HG02642 (cell line): ENCODE measurements at regions not wholly inside any gene's neighbourhood (a gene's known extent, or its start where the extent isn't known, plus 50 kb on each side); places are given as distances from the start of the nearest gene placed in this dataset.

Experiments
- ATAC-seq: cut with Tn5 transposase; IDR thresholded peaks from one replicate; pipeline ENCODE4 v1.9.1; 2021; ENCODE audit warnings: mild to moderate bottlenecking; ENCODE audit not compliant: unreplicated experiment, poor library complexity

DNA sequence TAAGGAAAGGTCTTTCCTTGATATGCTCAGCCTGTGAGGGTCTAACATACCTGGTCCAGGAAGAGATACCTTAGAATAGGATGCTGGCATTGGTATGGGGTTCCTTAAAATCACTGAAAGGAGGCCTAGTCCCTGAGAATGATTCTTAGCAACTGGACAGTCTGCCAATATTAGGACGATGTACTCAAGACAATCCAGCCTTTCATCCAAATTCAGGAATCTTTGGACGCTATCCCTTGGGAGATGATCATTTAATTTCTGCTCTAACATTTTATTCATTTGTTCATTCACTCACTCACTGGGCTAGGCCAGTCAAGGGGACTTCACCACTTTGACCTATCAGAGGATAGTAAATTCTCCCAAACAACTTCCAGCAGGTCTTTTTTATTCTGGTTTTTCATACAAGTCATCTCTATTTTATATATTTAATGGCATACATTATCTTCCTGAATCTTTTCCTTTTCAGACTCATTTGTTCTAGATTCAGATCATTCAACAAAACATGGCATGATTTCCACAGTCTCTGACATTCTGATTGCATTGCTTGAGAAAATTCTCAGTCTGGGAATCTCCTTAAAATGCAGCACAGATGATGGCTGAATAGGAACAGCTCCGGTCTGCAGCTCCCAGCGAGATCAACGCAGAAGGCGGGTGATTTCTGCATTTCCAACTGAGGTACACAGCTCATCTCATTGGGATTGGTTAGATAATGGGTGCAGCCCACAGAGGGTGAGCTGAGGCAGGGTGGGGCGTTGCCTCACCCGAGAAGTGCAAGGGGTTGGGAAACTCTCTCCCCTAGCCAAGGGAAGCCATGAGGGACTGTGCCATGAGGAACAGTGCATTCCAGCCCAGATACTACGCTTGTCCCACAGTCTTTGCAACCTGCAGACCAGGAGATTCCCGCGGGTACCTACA, 118.0 kb upstream of the PRICKLE1 start:
- no peak for ATAC-seq

DNA sequence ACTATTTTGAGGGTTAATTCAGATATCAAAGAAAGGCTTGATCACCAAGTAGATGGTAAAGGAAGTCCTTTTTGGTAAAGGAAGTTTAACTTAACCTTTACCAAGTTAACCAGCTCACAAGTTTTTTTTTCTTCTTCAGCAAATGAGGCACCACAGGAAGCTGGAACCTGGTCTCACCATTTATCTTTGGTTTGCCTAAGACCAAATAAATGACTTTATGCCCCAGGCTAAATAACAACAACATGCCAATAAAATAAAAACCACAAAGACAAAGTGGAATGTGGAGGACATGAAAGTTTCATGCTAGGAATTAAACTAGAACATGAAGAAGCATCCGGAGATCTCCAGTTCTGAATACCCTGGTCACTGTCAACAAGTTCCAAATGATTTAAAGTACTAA, 116.8 kb upstream of the PRICKLE1 start:
- no peak for ATAC-seq

DNA sequence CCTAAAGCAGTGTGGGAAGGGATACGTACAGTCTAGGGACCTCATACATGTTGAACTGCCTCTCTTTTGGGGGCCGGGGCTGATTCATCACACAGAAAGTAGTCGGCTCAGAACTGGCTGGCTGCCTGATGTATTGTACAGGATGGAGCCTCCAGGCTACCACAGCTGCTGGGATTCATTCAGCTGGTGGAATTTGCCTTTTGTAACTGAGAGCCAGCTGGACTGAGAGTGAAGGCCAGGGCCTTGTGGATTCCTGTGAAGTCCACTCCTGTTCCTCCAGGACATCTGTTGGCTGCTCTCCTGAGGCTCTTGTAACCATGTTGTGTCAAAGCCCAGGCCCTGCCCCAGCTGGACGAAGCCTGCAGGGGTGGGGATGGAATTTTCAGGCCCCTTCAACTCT, 116.3 kb upstream of the PRICKLE1 start:
- no peak for ATAC-seq

DNA sequence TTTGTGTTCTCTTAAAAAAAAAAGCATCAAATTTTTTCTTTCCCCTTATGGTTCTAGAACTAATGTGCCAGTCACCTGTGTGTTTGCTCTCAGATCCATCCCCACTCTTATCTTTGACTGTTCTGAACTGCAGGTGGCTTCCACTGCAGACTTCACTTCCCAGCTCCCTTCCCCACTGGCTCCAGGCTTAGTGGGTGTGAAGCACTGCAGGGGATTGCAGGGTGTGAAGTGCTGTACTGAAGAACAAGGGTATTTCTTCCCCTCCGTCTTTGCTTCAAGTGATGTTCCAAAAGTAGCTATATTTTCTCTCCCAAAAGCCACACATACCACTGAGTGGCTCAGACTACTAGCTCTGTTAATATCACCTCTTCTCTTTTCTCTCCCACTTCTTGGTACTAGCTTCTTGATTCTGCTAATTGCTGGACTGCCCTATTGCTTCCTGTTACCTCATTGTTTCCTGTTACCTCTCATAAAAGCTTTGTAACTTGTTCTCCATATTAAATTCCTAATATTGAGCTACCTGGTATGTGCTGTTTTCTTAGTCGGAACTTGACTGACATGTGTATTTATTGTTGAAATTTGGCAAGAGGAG, 115.4 kb upstream of the PRICKLE1 start:
- no peak for ATAC-seq

DNA sequence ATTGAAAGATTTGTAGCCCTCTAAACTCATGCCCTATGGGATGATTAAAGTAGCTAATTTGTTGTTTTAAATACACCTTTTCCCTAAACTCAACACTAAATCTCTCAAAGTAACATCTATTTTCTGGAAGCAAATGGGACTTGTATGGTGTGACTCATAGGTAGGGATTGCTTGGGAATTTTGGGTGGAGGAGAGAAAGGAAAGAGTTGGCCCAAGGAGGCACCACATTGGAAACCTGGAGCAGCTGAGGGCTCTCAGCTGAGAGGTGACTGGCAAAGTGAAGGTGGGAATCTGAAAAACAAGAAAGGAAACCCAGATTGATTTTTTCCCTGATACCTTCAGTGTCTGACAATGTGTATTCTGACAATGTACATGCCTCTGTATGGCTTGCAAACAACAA, 114.8 kb upstream of the PRICKLE1 start:
- no peak for ATAC-seq

DNA sequence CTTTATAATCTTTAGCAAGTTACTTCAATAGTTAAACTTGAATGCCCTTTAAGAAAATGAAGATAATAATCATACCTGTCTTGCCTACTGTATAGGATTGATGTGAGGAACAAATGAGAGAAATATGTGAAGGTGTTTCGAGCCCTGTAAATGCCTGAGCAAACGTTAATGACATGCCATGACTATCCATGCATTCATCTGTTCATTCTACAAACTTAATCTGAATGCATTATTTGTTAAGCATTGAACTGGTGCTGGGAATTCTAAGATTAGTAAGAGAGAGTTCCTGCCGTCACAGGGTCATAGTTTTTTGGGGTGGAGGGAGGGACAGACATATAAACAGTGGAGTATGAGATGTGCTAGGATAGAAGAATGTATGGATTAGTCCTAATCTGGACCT, 111.5 kb upstream of the PRICKLE1 start:
- ATAC-seq, result no peak

DNA sequence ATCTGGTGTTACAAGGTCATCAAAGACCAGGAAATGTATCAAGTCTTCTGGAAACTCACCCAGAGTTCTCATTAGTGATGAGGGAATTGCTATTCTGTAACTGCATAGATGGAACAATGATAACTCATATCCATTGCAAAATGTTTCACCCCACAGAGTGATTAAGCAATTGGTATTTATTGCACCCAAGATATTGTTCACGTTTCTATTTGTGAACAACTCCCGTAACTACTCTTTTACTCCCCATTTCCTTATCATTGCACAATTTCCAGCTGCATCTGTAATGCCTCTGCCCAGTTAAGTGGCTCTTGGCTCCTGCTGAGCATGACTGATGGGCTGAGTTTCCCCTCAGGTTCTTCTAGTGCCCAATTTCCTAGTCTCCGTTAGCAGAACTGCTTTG, 108.7 kb upstream of the PRICKLE1 start:
- ATAC-seq, result no peak

DNA sequence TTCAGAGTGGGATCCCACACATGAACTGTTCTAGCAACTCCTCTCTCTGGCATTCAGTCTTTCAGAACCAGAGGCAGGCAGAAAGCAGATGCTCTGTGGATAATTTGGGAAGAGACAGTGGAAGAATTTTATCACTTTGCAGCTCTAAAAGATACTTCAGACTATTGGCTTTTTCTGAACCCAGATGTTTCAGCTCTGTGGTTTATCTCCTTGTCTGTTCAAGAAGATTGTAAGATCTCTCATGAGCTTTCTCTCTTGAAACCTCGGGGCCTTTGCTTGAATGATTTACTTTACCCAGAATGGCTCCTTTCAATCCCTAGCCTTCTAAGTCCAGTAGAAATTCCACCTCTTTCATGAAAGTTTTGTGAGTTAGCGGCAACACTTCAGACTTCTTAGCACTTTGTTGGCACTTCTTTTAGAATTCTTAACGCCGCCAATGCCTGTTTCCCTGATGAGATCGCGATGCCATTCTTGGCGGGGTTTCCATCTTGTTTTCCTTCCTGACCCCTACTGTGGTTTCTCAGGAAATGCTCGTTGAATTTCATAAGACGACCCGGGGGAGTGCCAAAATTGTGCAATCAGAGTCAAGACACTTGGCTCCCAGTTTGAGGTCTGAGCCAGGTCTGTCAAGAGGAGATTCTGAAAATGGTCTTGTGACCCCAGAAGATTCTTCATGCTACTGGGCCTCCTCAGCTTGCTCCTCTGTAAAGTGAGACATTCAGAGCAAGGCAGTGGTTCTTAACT, 107.0 kb upstream of the PRICKLE1 start:
- ATAC-seq, result no peak

DNA sequence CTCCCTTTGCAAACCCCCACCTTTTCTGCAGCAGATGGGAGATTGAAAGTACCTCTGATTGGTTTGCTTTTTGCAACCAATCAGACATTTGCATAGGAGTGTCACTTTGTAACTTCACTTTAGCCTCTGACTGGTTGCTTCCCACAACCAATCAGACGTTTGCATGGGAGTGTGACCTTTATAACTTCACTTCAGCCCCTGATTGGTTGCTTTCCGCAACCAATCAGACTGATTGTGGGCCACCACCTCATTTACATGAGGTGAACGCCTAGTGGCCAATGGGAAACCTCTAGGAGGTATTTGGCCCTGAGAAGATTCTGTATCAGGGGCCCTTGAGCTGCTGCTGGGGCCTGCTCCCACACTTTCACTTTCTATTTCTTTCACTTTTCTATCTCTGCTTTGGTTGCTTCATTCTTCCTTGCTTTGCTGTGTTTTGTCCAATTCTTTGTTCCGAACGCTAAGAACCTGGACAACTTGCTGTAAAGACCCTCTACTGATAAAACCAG, 106.0 kb upstream of the PRICKLE1 start:
- no peak for ATAC-seq

DNA sequence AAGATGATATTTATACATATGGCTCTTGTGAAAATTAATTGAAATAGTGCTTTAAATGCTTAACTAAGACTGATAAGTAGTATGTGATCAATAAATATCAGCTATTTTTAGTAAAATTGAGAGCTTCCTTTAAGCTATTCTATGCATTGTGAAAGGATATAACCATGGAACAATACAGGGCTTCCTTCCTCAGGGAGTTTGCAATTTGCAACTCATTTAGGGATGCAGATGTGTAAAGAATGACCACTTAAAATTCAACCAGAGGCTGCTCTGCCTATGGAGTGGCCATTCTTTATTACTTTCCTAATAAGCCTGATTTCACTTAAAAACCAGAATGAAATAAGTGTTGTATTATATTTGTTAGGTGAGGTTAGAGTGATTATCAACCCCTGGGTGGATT, 103.2 kb upstream of the PRICKLE1 start:
- no peak for ATAC-seq

DNA sequence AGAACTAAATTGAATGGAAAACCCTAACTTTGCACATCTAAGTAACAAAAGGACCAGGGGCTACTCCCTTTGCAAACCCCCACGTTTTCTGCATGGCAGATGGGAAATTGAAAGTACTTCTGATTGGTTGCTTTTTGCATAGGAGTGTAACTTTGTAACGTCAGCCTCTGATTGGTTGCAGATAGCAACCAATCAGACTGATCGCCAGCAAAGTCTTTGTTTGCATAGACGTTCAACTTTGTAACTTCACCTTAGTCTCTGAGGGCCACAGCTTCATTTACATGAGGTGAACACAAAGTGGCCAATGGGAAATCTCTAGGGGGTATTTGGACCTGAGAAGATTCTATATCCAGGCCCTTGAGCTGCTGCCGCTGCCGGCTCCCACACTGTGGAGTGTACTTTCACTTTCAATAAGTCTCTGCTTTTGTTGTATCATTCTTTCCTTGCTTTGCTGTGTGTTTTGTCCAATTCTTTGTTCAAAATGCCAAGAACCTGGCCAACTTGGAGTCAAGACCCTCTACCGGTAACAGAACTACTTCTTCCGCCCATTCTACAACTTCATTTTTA, 102.5 kb upstream of the PRICKLE1 start:
- ATAC-seq, result no peak

DNA sequence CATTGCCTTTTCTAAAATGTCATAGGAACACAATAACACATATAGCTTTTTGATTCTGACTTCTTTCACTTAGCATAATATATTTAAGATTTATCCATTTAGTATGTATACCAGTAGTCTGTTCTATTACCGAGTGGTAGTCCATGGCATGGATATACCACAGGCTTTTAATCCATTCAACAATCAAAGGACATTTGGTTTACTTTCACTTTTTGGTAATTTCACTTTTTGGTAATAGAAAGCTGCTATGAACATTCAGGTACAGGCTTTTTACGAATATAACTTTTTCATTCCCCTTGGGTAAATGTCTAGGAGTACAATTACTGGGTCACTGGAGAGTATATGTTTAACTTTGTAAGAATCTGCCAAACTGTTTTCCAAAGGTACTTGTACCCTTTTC, 100.7 kb upstream of the PRICKLE1 start:
- no peak for ATAC-seq

DNA sequence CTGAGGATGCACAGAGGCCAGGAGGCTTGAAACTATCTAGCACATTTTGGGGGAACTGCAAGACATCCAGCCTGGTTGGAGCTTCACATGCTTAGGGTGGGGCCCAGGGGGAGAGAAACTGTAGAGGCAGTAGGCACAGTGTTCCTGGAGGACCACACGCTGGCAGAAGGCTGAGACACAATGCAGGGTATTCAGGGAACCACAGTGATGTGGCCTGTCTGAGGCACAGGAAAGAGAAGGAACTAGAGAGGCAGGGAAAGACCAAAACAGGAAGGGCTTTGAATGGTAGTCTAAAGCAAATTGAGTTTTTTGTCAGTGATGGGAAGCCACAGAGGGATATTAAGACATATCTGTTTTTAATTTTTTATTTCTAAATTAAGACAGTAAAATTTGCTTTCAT, 100.2 kb upstream of the PRICKLE1 start:
- no peak for ATAC-seq

DNA sequence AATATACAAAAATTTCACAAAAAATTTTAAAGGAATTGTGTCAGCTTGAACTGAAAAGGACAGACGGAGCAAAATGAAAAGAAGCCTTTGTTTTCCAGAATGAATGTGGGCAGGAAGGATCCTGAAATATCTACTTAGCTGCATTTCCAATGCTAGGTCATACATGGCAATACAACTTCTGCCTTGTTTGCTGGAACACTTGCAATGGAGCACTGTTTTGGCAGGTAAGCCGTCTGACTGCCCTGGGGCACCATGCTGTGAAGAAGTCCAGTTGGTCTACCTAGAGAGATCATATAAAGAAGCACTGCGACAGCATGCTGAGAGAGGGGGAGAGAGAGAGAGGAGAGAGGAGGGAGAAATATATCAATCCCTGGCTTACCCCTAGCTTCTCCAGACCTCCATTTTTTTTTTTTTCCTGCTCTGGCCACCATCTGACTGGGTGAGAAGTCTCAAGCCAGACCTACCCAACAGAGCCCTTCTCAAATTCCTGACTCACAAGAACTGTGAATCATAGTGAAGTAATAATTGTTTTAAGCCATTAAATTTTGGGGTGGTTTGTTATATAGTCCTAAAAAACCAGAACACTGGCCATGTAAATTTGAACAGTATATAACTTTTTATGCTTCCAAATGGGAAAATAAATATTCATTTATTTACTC, 97.1 kb upstream of the PRICKLE1 start:
- no peak for ATAC-seq

DNA sequence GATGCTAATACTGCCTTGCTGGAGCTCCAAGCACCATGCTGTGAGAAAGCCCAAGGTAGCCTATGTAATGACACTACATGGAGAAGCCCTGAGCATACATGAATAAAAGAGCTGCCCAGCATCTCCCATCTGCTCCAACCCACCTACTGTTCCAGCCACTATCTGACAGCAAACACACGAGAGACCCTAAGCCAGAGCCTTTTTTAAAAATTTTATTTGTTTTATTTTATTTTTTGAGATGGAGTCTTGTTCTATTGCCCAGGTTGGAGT, 95.2 kb upstream of the PRICKLE1 start:
- no peak for ATAC-seq

DNA sequence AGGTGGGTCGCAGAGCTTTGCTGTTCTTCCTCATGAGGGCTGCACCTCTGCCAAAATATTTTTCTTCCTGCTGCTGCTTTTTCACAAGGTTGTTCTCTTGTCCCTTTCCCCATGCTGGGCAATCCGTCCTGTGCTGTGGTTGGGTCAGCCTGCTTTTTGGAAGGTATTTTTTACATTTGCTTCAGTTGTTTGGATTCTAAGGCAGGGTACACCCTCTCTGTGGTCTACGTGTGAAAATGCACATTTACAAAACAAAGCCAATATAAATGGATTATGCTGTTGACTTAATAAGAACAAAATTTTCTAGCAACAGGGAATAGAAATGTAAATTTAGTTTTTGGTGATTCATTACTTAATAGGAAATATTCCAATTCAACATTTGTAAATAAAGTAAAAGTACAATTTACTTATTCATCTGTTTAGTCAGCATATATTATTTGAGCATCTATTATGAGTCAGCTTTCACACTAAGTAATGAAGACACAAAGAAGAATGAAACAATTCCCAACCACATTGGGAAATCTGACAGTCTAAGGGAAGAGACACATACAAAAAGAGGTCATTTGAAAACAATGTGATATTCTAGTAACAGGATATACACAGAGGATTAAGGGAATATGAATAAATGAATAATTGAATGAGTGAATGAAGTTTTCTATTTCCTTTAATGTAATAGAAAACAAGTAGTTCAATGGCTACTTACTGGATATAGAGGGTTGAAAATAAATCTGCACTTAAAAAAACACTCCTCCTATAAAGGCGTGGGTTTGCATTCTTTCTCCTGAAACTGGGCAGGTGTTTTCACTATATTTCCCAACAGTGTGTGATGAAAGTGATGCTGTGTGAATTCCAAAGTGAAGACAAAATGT, 94.6 kb upstream of the PRICKLE1 start:
- no peak for ATAC-seq

DNA sequence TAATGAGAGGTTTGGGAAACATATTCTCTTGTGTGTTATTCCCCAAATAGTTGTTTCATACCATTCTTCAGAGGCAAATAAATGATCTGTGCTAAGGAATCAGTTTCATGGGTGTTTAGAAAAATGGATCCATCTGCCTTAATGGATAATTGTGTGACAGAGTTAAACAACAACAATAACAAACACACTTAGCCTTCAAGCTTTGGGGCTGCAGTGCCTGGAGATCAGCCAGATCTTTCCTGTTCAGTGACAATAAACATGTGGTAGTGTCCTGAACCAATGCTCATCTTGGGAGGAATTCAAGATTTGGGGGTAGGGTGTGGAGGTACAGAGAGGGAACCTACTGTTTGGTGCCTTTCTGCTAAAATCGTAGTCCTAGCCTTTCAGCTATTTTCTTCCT, 93.7 kb upstream of the PRICKLE1 start:
- ATAC-seq, result no peak

DNA sequence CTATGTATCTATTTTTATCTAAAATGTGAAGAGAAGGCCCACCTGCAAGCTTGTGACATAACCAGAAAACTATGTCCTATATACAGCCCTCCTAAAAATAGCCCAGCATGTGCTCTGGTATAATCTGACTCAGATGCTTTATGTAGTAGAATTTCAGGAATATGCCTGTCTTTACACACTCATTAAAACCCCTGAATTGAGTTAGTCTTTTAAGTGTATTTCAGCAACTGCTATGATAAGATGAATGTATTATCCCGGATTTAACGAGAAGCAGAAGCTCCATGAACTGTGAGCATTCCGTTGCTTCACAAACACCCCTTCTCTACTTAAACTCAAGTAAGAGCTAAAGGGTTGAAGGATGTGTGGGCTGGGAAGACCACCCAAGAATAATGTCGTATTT, 89.9 kb upstream of the PRICKLE1 start:
- no peak for ATAC-seq

DNA sequence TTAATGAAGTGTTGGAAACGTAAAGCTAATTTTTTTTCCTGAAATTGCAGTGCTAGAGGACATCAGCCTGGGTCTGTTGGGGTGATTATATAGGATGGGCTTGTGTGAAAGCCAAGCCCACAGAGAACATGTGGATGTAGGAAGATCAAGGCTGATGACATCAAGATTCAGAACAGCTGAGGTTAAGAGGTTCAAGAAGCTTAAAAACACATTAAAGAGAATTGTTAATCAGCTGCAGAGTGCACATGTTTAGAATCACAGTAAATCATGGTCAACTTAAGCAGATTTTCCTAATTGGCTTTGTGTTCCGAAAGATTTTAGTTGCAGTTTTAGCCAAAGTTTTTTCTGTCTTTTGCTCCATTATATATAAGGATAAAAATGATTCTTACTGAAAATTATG, 87.9 kb upstream of the PRICKLE1 start:
- no peak for ATAC-seq

DNA sequence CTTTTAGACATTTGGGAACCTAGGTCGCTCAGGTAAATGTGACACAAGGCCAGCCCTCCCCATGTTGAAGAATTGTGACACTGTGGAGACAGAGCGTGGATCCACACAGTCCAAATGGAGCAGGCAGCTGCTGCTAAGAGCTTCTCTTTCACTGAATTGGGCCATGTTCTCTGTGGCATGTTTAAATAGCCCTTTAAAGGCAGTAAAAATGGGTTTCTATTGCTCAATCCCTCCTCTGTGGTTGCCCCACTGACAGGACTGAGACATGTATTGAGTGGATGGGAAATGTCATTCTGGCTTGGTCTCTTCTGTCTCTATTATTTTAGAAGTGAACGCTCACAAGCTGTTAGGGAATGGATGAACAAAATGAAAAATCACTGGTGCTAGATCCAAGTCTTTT, 84.0 kb upstream of the PRICKLE1 start:
- ATAC-seq, result no peak
